ENCODE measurements at regions not wholly inside any gene's neighbourhood (a gene's known extent, or its start where the extent isn't known, plus 50 kb on each side); places are given as distances from the start of the nearest gene placed in this dataset.
"Not testable (repeated sequence)": the region's sequence is repeated elsewhere in the genome, so short reads cannot be mapped to it uniquely, and the experiment has no call there.

DNA sequence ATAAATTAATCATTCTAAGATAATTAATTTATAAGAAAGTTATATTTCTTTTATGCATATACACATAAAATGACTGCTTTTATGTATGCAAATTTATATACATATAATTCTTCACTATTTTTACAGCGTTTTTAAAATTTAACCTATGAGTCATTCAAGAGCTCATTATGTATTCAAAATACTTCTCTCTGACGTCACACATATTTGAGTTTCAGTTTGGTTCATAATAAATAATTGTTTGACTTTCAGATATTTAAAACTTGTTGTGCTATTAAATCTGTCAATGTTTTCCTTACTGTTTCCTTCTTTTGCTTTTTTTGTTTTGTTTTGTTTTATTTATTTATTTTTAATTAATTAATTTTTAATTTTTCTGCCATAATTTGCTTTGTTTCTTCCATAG is 467.5 kb upstream of the ADGRB3 start:
- DNase-seq (ENCODE audit: low spot score in 2 of 2) (no peak), FAIRE-seq (peak; percentile 91)

DNA sequence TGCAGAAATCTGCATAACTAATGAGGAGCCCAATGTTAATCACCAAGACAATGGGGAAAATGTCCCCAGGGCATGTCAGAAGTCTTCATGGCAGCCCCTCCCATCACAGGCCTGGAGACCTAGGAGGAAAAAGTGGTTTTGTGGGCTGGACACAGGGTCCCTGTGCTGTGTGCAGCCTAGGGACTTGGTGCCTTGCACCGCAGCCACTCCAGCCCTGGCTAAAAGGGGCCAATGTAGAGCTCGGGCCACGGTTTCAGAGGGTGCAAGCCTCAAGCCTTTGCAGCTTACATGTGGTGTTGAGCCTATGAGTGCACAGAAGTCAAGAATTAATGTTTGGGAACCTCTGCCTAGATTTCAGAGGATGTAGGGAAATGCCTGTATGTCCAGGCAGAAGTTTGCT is 474.3 kb upstream of the ADGRB3 start:
- not testable (repeated sequence) for DNase-seq (ENCODE audit: low spot score in 2 of 2); FAIRE-seq

DNA sequence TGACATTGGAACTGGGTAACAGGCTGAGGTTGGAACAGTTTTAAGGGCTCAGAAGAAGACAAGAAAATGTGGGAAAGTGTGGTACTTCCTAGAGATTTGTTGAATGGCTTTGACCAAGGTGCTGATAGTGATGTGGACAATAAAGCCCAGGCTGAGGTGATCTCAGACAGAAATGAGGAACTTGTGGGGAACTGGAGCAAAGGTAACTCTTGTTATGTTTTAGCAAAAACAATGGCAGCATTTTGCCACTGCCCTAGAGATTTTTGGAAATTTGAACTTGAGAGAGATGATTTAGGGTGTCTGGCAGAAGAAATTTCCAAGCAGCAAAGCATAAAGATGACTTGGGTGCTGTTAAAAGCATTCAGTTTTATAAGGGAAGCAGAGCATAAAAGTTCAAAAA is 474.7 kb upstream of the ADGRB3 start:
- no peak for FAIRE-seq
- no peak for DNase-seq (ENCODE audit: low spot score in 2 of 2)

DNA sequence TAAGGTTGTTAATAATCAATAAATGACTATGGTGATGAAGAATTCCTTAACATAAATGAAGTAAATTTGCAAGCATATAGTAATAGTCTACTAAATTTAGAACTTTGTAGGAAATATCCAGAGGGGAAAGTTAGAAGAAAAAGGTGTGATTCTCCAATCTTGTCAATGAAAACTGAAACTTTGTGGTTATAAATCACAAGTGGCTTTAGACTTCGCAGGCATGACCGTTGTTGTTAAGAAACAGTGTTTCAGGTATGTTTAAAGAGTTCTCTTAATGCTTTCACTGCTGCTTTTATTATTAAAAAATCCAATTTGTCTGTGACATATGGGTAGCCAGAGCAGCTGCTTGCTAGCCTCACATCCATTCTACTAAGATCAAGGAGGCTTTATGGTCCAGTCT is 475.6 kb upstream of the ADGRB3 start:
- FAIRE-seq (no peak), DNase-seq (ENCODE audit: low spot score in 2 of 2) (no peak)

DNA sequence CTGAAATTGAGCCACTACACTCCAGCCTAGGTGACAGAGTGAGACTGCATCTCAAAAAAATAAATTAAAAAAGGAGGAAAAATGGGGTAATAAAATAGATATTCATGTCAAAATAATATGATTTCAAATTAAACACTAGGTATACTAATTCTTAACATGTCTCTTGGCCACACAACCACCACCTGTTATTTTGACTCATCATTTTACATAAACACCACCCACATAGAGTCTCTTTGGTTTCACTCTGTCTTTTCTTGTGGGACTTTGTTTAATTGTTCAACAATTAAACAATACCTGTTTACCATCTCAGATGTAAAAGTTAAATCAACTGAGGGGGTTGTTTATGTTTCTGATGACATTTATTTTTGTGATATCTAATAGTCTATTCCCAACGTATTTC is 476.8 kb upstream of the ADGRB3 start:
- DNase-seq (ENCODE audit: low spot score in 2 of 2) (no peak), FAIRE-seq (no peak)

DNA sequence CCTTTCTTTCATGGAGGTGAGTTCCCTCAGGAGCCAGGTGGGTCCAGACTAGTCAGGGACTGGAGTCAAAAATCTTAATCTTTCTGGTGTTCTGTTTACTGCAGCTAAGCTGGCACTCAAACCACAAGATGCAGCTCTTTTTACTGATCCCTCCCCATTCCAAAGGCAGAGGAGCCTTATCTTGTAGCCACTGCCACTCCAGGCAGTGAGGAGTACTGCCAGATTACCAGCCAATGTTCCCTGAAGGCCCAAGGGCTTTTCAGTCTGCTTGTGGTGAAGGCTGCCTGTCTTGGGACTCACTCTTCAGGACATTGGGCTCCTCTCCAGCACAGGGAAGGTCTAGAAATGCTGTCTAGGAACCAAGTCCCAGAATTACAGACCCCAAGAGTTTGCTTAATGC is 490.4 kb upstream of the ADGRB3 start:
- no peak for FAIRE-seq
- no peak for DNase-seq (ENCODE audit: low spot score in 2 of 2)

DNA sequence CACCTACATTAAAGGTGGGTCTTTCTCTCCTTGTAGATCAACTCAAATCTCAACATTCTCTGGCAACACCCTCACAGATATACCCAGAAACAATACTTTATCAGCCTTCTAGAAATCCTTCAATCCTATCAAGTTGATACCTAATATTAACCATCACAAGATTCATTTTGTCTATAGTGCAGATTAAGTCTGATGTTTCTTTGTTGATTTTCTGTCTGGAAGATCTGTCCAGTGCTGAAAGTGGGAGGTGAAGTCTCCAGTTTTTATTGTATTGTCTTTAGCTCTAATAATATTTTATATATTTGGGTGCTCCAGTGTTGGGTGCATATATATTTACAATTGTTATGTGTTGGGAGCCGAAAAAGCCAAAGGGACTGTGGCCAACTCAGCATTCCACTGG is 493.9 kb upstream of the ADGRB3 start:
- FAIRE-seq, result no peak

DNA sequence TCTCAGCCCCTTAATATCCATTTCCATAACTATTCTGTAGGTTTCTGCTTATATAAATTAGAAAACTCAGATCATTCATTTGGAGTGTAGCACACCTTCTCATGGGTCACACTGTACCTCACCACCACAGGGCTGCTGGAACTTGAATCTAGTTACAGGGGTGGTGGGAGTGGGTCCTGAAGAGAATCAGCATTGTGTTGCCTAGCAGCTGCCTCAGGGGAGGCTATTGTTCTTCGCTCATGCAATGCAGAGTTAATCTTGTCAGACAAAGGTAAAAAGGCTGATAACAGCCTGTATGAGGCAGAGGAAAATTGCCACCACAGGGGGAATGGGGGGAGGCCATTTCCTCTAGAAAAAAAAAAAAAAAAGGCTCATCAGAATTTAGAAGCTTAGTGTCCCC is 496.0 kb upstream of the ADGRB3 start:
- DNase-seq (ENCODE audit: low spot score in 2 of 2) (no peak), FAIRE-seq (no peak)

More for the DNA sequence above, 493.9 kb upstream of the ADGRB3 start:
- DNase-seq (ENCODE audit: low spot score in 2 of 2), result no peak

DNA sequence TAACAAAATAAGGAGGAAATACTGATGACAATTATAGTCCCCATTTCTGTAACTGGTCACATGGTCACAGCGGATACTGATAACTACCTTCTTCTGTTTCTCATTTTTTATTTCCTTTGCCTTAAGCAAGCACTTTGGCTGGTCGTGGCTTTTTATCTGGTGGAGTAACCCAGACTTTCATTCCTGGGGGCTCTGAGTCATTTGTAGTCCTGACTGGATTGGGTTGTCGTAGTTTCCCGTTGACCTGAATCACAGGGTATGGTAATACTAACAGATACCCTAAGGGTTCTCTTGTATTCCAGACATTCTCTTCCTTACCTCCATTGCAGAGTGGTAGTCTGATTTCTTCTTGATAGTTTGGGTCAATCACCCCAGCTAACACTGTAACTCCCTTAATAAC is 500.3 kb upstream of the ADGRB3 start:
- FAIRE-seq, result no peak
- no peak for DNase-seq (ENCODE audit: low spot score in 2 of 2)

DNA sequence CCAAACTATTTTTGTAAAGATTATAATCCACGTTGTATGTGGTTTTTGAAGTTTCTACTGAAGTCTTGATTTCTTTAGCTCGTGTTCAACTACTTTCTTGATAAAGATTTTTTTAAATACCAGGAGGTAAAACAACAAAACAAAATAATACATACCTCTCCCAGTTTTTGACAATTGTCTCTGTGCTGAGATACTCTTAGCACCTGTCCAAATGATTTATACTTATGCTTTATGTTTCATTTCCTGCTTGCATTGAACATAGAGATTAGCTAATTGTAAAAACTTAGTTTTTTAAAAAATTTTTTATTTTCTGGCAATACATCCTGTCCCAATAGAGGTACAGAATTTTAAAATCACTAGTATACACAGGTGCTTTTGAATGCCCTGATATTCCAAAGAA is 506.9 kb upstream of the ADGRB3 start:
- DNase-seq (ENCODE audit: low spot score in 2 of 2) (no peak), FAIRE-seq (no peak)

DNA sequence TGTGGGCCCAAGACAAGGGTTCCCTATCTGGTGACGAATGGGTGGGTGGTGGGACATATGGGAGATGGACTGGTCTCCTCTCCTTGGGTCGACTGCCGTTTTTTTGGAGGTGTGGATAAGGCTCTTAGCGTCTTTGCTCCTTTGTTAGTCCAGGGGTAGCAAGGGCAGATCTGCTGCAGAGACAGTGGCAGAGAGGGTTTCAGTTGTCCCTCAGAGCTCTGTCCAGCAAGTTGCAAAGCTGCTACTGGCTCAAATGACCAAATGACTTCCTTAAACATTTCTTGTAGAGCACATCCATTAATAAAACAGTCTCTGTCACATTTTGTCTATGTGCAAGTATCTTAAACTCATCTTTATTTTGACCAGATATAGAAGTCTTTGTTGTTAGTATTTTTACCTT is 508.0 kb upstream of the ADGRB3 start:
- DNase-seq (ENCODE audit: low spot score in 2 of 2) (no peak), FAIRE-seq (no peak)

DNA sequence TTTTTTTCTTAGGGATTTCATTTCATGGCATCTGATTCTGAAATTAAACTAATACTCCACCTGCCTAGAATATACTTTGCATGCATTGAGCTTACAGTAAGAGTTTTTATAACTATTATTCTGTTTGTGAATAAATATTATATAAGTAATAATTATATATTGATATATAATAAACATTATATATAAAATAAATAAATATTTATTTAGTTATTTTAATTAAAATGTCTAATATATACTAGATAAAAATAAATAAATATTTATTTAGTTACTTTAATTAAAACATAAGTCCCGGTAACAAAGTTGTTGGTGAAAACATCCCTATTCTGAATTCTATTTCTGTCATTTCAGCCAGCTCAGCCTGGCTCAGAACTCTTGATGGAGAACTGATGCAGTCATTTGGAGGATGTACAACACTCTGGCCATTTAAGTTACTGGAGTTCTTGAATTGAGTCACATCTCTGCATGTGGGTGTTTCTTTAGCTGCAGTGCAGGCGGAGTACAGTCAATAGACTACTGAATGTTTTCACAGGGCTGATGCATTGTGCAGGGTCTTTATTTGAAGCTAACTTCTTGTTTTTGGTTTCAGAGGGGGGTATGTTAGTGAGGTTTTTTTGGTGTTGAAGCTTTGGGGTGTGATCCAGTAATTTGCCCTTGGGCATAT is 508.9 kb upstream of the ADGRB3 start:
- DNase-seq (ENCODE audit: low spot score in 2 of 2) (no peak), FAIRE-seq (peak; percentile 52)

DNA sequence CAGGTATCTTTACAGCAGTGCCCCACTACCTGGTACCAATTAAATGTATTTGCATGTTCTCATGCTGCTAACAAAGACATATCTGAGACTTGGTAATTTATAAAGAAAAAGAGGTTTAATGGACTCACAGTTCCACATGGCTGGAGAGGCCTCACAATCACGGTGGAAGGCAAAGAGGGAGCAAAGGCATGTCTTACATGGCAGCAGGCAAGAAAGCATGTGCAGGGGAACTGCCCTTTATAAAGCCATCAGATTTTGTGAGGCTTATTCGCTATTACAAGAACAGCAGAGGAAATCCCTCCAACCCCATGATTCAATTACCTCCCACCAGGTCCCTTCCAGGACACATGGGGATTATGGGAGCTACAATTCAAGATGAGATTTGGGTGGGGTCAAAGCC is 512.1 kb upstream of the ADGRB3 start:
- not testable (repeated sequence) for DNase-seq (ENCODE audit: low spot score in 2 of 2); FAIRE-seq

DNA sequence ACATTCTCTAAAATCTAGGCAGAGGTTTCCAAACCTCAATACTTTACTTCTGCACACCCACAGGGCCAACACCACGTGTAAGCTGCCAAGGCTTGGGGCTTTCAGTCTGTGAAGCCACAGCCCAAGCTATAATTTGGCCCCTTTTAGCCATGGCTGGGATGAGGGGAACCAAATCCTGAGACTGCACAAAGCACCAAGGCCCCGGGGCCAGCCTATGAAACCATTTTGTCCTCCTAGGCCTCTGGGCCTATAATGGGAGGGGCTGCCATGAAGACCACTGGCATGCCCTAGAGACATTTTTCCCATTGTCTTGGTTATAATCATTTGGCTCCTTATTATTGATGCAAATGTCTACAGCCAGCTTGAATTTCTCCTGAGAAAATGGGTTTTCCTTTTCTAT is 513.0 kb upstream of the ADGRB3 start:
- no peak for DNase-seq (ENCODE audit: low spot score in 2 of 2)
- FAIRE-seq, result no peak

DNA sequence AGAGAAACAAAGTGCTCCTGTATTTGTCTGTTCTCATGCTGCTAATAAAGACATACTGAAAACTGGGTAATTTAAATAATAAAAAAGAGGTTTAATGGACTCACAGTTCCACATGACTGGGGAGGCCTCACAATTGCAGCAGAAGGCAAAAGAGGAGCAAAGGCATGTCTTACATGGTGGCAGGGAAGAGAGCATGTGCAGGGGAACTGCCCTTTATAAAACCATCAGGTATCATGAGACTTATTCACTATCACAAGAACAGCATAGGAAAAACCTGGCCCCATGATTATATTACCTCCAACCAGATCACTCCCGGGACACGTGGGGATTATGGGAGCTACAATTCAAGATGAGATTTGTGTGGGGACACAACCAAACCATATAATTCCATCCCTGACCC is 514.1 kb upstream of the ADGRB3 start:
- FAIRE-seq, result not testable (repeated sequence)

DNA sequence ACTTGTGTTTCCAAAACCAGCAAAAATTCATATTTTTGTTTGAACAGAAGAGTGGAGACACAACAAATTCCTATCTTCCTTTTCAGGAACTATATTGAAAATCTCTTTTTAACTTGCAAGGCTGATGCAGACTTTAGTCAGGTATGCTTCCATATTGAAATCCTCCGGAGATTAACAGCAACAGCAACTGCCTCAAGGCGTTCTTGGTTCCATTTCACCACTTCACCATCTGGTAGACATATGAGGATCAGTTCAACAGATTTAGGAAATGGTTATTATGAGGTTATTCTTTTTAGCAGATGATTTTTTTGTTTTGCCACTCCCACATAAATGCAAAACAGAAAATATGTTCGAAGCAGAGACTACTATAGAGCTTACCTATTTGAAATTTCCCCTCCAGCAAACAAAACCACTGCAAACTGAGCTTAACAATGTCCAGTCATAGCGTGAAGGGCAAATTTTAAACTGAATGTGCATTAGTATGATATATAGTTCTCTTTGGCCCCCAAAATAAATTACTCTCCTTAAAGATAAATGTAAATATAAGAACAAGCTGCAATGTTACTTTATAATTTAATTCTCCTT is 520.5 kb upstream of the ADGRB3 start:
- no peak for FAIRE-seq
- no peak for DNase-seq (ENCODE audit: low spot score in 2 of 2)

More for the DNA sequence above, 514.1 kb upstream of the ADGRB3 start:
- DNase-seq (ENCODE audit: low spot score in 2 of 2), result not testable (repeated sequence)

DNA sequence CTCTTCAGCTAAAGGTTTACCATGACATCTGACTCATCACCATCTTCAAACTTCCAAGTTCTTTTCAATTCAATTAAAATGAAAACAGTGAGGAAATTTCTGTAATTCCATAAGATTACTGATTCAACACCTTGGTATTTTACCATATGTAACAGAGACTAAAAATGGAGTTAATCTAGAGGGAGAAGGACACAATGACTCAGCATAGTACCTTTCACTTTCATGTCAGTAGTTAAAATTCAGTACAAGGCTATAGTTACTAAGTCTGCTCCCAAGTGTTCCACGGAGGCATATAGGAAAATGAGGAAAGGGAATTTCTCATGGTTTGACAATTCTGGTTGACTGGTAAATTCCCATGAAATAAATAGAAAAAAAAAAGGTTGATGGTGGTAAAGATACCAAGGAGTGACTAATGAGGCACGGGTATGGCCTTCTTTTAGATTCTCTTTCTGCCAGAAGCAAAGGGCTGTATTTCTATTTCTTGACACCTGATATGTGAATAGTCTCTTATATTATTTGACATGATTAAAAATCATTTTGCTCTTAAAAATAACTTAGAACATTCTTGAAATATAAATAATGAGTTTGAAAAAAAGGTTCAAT is 526.7 kb upstream of the ADGRB3 start:
- FAIRE-seq (no peak), DNase-seq (ENCODE audit: low spot score in 2 of 2) (no peak)

DNA sequence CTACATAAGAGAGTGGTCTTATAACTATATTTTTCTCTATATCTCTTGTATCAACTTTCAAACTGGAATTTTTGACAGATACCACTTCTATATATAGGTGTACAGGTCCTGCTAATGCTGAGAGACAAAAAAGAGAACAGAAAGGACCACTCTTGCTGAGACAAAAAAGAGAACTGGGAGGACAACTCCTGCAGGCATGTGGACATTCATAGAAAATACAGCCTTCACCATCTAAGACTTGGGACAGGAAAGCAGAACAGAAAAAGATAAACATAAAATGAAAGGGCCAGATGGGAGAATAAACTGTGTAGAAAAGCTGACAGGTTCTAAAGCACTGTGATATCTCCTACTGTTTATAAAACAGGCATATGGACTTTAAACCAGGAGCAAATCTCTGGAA is 541.0 kb upstream of the ADGRB3 start:
- no peak for FAIRE-seq
- no peak for DNase-seq (ENCODE audit: low spot score in 2 of 2)

DNA sequence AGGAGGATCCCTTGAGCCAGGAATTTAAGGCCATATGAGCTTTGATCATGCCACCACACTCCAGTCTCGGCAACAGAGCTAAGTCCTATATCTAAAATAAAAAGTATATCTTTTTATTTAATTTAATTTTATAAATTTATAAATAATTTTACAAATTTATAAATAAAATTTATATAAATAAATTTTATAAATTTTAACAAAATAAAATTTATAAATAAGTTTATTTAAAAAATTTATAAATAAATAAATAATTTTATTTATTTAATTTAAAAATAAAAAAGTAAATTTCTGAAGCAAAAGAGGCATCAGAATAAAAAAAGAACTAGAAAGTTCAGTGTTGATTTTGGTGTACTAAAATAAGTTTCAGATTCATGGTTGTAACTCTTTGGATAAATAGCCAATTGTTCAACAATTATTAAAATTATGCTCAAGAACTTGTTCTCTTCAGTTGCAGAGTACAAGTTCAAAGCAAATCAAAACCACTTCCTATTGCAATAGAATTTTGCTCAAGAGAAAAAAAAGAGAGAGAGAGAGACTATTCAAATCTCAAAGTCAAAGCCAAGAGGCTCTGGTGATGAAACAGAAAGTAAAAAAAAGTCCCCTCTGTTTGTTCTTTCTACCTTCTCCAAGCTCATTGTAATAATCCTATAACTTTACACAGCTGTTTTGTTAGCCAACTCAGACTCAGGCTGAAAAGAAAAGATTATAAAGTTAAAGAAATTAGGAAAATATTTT is 547.5 kb upstream of the ADGRB3 start:
- FAIRE-seq (peak; percentile 96), DNase-seq (ENCODE audit: low spot score in 2 of 2) (no peak)

DNA sequence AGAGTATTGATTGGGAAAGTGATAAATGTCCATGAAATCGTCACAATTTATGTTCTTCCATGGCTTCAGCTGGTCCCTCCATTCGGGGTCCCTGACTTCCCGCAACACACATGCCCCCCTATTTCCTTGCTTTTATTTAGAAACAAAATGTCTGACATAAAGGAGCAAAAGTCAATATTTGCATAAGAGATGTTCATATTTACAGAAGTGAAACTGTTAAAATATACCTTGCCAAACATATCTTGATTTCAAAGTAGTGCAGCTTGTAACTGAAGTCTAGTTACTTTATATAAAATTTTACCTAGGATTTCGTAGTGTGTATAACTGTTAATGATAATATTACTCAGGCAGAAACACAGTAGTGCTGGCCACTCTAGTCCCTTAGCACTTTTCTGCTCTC is 548.9 kb upstream of the ADGRB3 start:
- DNase-seq (ENCODE audit: low spot score in 2 of 2) (no peak), FAIRE-seq (no peak)

DNA sequence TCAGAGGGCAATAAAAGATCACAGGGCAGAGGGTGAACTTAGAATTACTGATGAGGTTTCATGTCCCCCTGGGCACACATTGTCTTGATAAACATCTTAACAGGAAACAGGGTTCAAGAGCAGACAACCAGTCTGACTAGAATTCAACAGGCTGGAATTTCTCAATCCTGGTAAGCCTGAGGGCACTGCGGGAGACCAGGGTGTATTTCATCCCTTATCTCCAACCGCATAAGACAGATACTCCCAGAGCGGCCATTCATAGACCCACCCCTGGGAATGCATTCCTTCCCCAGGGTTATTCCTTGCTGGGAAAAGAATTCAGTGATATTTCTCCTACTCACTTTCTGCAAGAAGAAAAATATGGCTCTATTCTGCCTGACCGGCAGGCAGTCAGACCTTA is 549.5 kb upstream of the ADGRB3 start:
- not testable (repeated sequence) for FAIRE-seq; DNase-seq (ENCODE audit: low spot score in 2 of 2)

DNA sequence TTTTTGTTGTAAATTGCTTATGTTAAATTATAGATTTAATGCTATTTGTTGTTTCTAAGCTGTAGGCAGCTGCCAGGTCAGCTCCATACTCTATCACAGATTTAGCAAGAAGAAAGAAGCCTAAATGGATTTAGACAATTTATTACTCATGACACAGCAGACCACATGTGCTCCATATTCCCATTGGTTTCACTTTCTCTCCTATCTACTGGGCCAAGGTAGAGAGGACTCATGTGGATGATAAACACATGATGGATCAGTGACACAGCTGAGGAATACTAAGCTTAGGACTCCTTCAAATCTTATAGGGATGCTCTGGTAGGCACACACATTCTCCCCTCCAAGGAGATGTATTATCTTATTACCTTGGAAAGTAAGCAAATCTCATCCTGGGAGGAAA is 553.0 kb upstream of the ADGRB3 start:
- FAIRE-seq (no peak), DNase-seq (ENCODE audit: low spot score in 2 of 2) (no peak)
